Naive thymus-derived CD4-positive, alpha-beta T cell (primary cell): ENCODE measurements at regions not wholly inside any gene's neighbourhood (a gene's known extent, or its start where the extent isn't known, plus 50 kb on each side); places are given as distances from the start of the nearest gene placed in this dataset.

Source experiments
- ATAC-seq: fragments of 150-1000 bp; cut with Tn5 transposase; 2 replicates; pipeline ENCODE4 v1.10.0; 2021; ENCODE audit warnings: mild to moderate bottlenecking, moderate library complexity
- CTCF ChIA-PET: fragments of 350-600 bp; sonication (Branson Sonifier 250); formaldehyde crosslinking; loops from one replicate; lab custom pipeline; 2021; ENCODE audit warnings: antibody characterized with exemption; lab: Charles Lee
- POLR2A ChIA-PET: fragments of 350-600 bp; sonication (Branson Sonifier 250); formaldehyde crosslinking; loops from one replicate; lab custom pipeline; 2021; ENCODE audit warnings: antibody characterized with exemption, inconsistent platforms; lab: Charles Lee
- DNase-seq, 9 donors: peaks; one replicate each; pipeline versions ENCODE4 v3.0.0 to v3.0.0-alpha.2; 2020 to 2022; ENCODE audit warnings: mixed read lengths in 1 of 9
- H3K27ac ChIP-seq: one replicate; pipeline ENCODE4 v1.7.0; 2013; ENCODE audit warnings: mild to moderate bottlenecking, low read depth, low read length, moderate library complexity
- H3K27me3 ChIP-seq, 2 donors: one replicate each; pipeline ENCODE4 v1.7.0; 2013; ENCODE audit warnings: low read length in 2 of 2, mild to moderate bottlenecking in 2 of 2, moderate library complexity in 2 of 2; ENCODE audit not compliant: control insufficient read depth in 2 of 2, insufficient read depth in 2 of 2
- H3K36me3 ChIP-seq, 3 experiments: 1 replicate in 2 of 3; 2 replicates in 1 of 3; pipeline ENCODE4 v1.7.0; 2013; ENCODE audit warnings: low read length in 3 of 3, mild to moderate bottlenecking in 3 of 3, moderate library complexity in 1 of 3; ENCODE audit not compliant: insufficient read depth in 3 of 3, control insufficient read depth in 2 of 3
- H3K4me1 ChIP-seq, 2 donors: one replicate each; pipeline ENCODE4 v1.7.0; 2013; ENCODE audit warnings: low read length in 2 of 2, mild to moderate bottlenecking in 2 of 2, moderate library complexity in 1 of 2; ENCODE audit not compliant: control insufficient read depth in 2 of 2, insufficient read depth in 2 of 2
- H3K4me3 ChIP-seq: 2 replicates; pipeline ENCODE4 v1.7.0; 2013; ENCODE audit warnings: mild to moderate bottlenecking, low read length
- H3K9me3 ChIP-seq, 3 experiments: 1 replicate in 2 of 3; 2 replicates in 1 of 3; pipeline ENCODE4 v1.7.0; 2013; ENCODE audit warnings: low read length in 3 of 3; ENCODE audit not compliant: control insufficient read depth in 2 of 3
- H3K27ac Mint-ChIP-seq, 9 donors: one replicate each; pipeline ENCODE4 v1.8.0; 2020 to 2022; ENCODE audit warnings: mixed read lengths in 9 of 9, mild to moderate bottlenecking in 8 of 9, moderate library complexity in 5 of 9, inconsistent platforms in 2 of 9
- H3K27me3 Mint-ChIP-seq, 5 donors: one replicate each; pipeline ENCODE4 v1.8.0; 2021 to 2022; ENCODE audit warnings: mixed read lengths in 5 of 5, mild to moderate bottlenecking in 1 of 5
- H3K36me3 Mint-ChIP-seq, 5 donors: one replicate each; pipeline ENCODE4 v1.8.0; 2020 to 2022; ENCODE audit warnings: mixed read lengths in 5 of 5, mild to moderate bottlenecking in 3 of 5, inconsistent platforms in 1 of 5
- H3K4me1 Mint-ChIP-seq, 7 donors: one replicate each; pipeline ENCODE4 v1.8.0; 2020 to 2022; ENCODE audit warnings: mixed read lengths in 7 of 7, mild to moderate bottlenecking in 3 of 7, inconsistent platforms in 1 of 7
- H3K4me3 Mint-ChIP-seq, 10 donors: one replicate each; pipeline ENCODE4 v1.8.0; 2020 to 2022; ENCODE audit warnings: mild to moderate bottlenecking in 10 of 10, mixed read lengths in 10 of 10, moderate library complexity in 6 of 10, inconsistent platforms in 2 of 10
- H3K9me3 Mint-ChIP-seq, 11 donors: one replicate each; pipeline ENCODE4 v1.8.0; 2020 to 2022; ENCODE audit warnings: mixed read lengths in 11 of 11, mild to moderate bottlenecking in 4 of 11, inconsistent platforms in 1 of 11, moderate library complexity in 1 of 11
- intact Hi-C, 2 donors: fragments of 100-400 bp; cut with micrococcal nuclease; formaldehyde crosslinking; loops; one replicate each; pipeline ENCODE4 v1.15.1; 2023

GRCh38 chr11:133669371-133670053, 137.2 kb upstream of the OPCML start:
- Mint-ChIP-seq H3K9me3 (peaks cover 0 to 3% (median 0%) of the 10 kb centered on the region in 11 donors), H3K4me3 (no peak overlapping the region), H3K27ac (no peak overlapping the region), H3K27me3 (peaks cover 0 to 10% (median 4%) of the 10 kb centered on the region in 5 donors), H3K4me1 (no peaks in the 10 kb centered on the region), H3K36me3 (no peaks in the 10 kb centered on the region)
- Histone ChIP-seq H3K4me1 (no peaks in the 10 kb centered on the region), H3K27me3 (no peaks in the 10 kb centered on the region), H3K9me3 (no peaks in the 10 kb centered on the region), H3K4me3 (no peak overlapping the region), H3K36me3 (no peaks in the 10 kb centered on the region), H3K27ac (no peak overlapping the region)
- intact Hi-C loops = no loop called here
- CTCF ChIA-PET = no interaction called here
- ATAC-seq (no peak), DNase-seq (no peak)
- POLR2A ChIA-PET = no interaction called here

GRCh38 chr11:133663135-133663985, 131.1 kb upstream of the OPCML start:
- Histone ChIP-seq H3K27ac (no peak overlapping the region), H3K9me3 (no peaks in the 10 kb centered on the region), H3K36me3 (no peaks in the 10 kb centered on the region), H3K4me3 (no peak overlapping the region), H3K27me3 (no peaks in the 10 kb centered on the region), H3K4me1 (no peaks in the 10 kb centered on the region)
- H3K4me3 Mint-ChIP-seq = no peak overlapping the region
- peaks cover 0 to 3% (median 0%) of the 10 kb centered on the region in 11 donors for H3K9me3 Mint-ChIP-seq
- H3K4me1 Mint-ChIP-seq = no peaks in the 10 kb centered on the region
- no peaks in the 10 kb centered on the region for H3K36me3 Mint-ChIP-seq
- DNase-seq (no peak), ATAC-seq (no peak)
- intact Hi-C loops = no loop called here
- ChIA-PET CTCF (no interaction called here), POLR2A (no interaction called here)
- H3K27ac Mint-ChIP-seq = no peak overlapping the region
- H3K27me3 Mint-ChIP-seq = peaks cover 0 to 7% (median 0%) of the 10 kb centered on the region in 5 donors

GRCh38 chr11:133661846-133662245, 129.5 kb upstream of the OPCML start:
- H3K9me3 ChIP-seq = no peaks in the 10 kb centered on the region
- DNase-seq (no peak), ATAC-seq (no peak)
- no peak overlapping the region for H3K4me3 ChIP-seq
- ChIA-PET POLR2A (no interaction called here), CTCF (interaction anchor here (0.5 kb wide), 1 partner anchor 506 kb away, joined by 3 read pairs; no protein-coding TSS in a partner anchor)
- no peaks in the 10 kb centered on the region for H3K27me3 ChIP-seq
- H3K4me1 ChIP-seq = no peaks in the 10 kb centered on the region
- no peaks in the 10 kb centered on the region for H3K36me3 ChIP-seq
- Mint-ChIP-seq H3K4me1 (no peaks in the 10 kb centered on the region), H3K36me3 (no peaks in the 10 kb centered on the region), H3K27ac (no peak overlapping the region), H3K9me3 (peaks cover 0 to 7% (median 3%) of the 10 kb centered on the region in 11 donors), H3K4me3 (no peak overlapping the region), H3K27me3 (peaks cover 0 to 7% (median 0%) of the 10 kb centered on the region in 5 donors)
- intact Hi-C loops = no loop called here
- no peak overlapping the region for H3K27ac ChIP-seq

GRCh38 chr11:133660202-133660568, 127.9 kb upstream of the OPCML start:
- H3K27me3 Mint-ChIP-seq = peaks cover 0 to 12% (median 0%) of the 10 kb centered on the region in 5 donors
- no peak for DNase-seq
- Histone ChIP-seq H3K27me3 (no peaks in the 10 kb centered on the region), H3K27ac (no peak overlapping the region), H3K4me3 (no peak overlapping the region), H3K4me1 (no peaks in the 10 kb centered on the region), H3K9me3 (no peaks in the 10 kb centered on the region), H3K36me3 (no peaks in the 10 kb centered on the region)
- H3K4me1 Mint-ChIP-seq = no peaks in the 10 kb centered on the region
- CTCF ChIA-PET = no interaction called here
- intact Hi-C loops = no loop called here
- H3K36me3 Mint-ChIP-seq = no peaks in the 10 kb centered on the region
- H3K27ac Mint-ChIP-seq = no peak overlapping the region
- H3K4me3 Mint-ChIP-seq = no peak overlapping the region
- POLR2A ChIA-PET = no interaction called here
- H3K9me3 Mint-ChIP-seq = peaks cover 0 to 8% (median 4%) of the 10 kb centered on the region in 11 donors
- ATAC-seq = no peak

GRCh38 chr11:133659538-133660201, 127.4 kb upstream of the OPCML start:
- Mint-ChIP-seq H3K27me3 (peaks cover 0 to 12% (median 0%) of the 10 kb centered on the region in 5 donors), H3K36me3 (no peaks in the 10 kb centered on the region), H3K27ac (no peak overlapping the region), H3K4me1 (no peaks in the 10 kb centered on the region), H3K9me3 (peaks cover 0 to 8% (median 4%) of the 10 kb centered on the region in 11 donors), H3K4me3 (no peak overlapping the region)
- POLR2A ChIA-PET = no interaction called here
- Histone ChIP-seq H3K27ac (no peak overlapping the region), H3K36me3 (no peaks in the 10 kb centered on the region), H3K4me1 (no peaks in the 10 kb centered on the region), H3K4me3 (no peak overlapping the region), H3K9me3 (no peaks in the 10 kb centered on the region), H3K27me3 (no peaks in the 10 kb centered on the region)
- ATAC-seq = no peak
- CTCF ChIA-PET = no interaction called here
- intact Hi-C loops = no loop called here
- DNase-seq = no peak

GRCh38 chr11:133657054-133657453, 124.8 kb upstream of the OPCML start:
- CTCF ChIA-PET = no interaction called here
- H3K27me3 ChIP-seq = no peaks in the 10 kb centered on the region
- no peak overlapping the region for H3K27ac Mint-ChIP-seq

More at GRCh38 chr11:133657054-133657453, 124.8 kb upstream of the OPCML start:
- no peaks in the 10 kb centered on the region for H3K4me1 Mint-ChIP-seq
- H3K4me3 Mint-ChIP-seq = no peak overlapping the region
- DNase-seq = no peak
- POLR2A ChIA-PET = no interaction called here
- H3K27me3 Mint-ChIP-seq = peaks cover 0 to 17% (median 7%) of the 10 kb centered on the region in 5 donors
- H3K9me3 ChIP-seq = no peaks in the 10 kb centered on the region
- peaks cover 0 to 9% (median 4%) of the 10 kb centered on the region in 11 donors for H3K9me3 Mint-ChIP-seq
- intact Hi-C loops = no loop called here
- no peaks in the 10 kb centered on the region for H3K36me3 Mint-ChIP-seq
- H3K4me3 ChIP-seq = no peak overlapping the region
- no peaks in the 10 kb centered on the region for H3K4me1 ChIP-seq
- no peak overlapping the region for H3K27ac ChIP-seq
- ATAC-seq = no peak
- no peaks in the 10 kb centered on the region for H3K36me3 ChIP-seq
